Breast epithelium (tissue), 3 donors: ENCODE measurements at regions not wholly inside any gene's neighbourhood (a gene's known extent, or its start where the extent isn't known, plus 50 kb on each side); places are given as distances from the start of the nearest gene placed in this dataset.

Source experiments
- POLR2A ChIP-seq: fragments of 450-650 bp; IDR thresholded peaks from one replicate; pipeline ENCODE4 v1.6.1; 2016; ENCODE audit warnings: antibody characterized with exemption, mild to moderate bottlenecking, moderate library complexity
- POLR2AphosphoS5 ChIP-seq, 3 donors: sonication (generic); formaldehyde crosslinking; IDR thresholded peaks; one replicate each; pipeline ENCODE4 v1.6.1; 2017; ENCODE audit warnings: antibody characterized with exemption in 3 of 3
- TF ChIP-seq, protein P1 (sequence below), 3 donors: fragments of 450-650 bp; IDR thresholded peaks; one replicate each; pipeline ENCODE4 v1.5.1; 2016 to 2017; ENCODE audit warnings: antibody characterized with exemption in 3 of 3, mild to moderate bottlenecking in 3 of 3, moderate library complexity in 3 of 3

DNA sequence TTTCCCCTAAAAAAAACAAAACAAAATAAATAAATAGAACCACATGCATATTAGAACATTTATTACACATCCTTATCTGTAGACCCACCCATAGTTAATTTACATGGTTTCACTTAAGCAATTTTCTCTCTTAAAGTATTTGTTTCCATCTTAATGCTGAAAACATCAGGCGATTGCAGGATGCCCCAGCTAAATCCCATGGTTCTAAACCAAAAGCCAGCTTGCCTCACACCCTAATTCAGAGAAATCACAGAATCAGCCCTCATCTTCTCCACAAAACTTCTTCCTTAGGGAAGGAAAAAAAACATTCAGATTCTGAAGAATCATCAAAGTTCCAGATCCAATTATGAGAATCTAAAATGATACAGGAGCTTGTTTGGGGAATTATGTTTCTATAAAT is 67.6 kb upstream of the MTHFD1L start:
- TF ChIP-seq, protein P1, sequence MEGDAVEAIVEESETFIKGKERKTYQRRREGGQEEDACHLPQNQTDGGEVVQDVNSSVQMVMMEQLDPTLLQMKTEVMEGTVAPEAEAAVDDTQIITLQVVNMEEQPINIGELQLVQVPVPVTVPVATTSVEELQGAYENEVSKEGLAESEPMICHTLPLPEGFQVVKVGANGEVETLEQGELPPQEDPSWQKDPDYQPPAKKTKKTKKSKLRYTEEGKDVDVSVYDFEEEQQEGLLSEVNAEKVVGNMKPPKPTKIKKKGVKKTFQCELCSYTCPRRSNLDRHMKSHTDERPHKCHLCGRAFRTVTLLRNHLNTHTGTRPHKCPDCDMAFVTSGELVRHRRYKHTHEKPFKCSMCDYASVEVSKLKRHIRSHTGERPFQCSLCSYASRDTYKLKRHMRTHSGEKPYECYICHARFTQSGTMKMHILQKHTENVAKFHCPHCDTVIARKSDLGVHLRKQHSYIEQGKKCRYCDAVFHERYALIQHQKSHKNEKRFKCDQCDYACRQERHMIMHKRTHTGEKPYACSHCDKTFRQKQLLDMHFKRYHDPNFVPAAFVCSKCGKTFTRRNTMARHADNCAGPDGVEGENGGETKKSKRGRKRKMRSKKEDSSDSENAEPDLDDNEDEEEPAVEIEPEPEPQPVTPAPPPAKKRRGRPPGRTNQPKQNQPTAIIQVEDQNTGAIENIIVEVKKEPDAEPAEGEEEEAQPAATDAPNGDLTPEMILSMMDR (IDR thresholded peaks at IDR 0.05) = no peak
- TF ChIP-seq POLR2AphosphoS5 (IDR thresholded peaks at IDR 0.05) (no peak), POLR2A (no peak)
